Fibroblast of lung (primary cell): ENCODE measurements at regions not wholly inside any gene's neighbourhood (a gene's known extent, or its start where the extent isn't known, plus 50 kb on each side); places are given as distances from the start of the nearest gene placed in this dataset.
A peak's percentile ranks its signal among the peaks of the same experiment; 100 is the strongest.

ENCODE experiments used
- DNase-seq, 2 donors: peaks; one replicate each; pipeline versions ENCODE4 v3.0.0 to v3.0.0-alpha.2; 2010; ENCODE audit warnings: low read depth in 2 of 2
- H2AFZ ChIP-seq: 2 replicates; pipeline ENCODE4 v1.5.1; 2012; ENCODE audit warnings: low read length, control low read depth, inconsistent platforms
- H3K27ac ChIP-seq: 2 replicates; pipeline ENCODE4 v1.5.1; 2011; ENCODE audit warnings: low read length, control low read depth; ENCODE audit not compliant: insufficient read depth
- H3K27me3 ChIP-seq: 2 replicates; pipeline ENCODE4 v1.5.1; 2011; ENCODE audit warnings: mild to moderate bottlenecking, low read length; ENCODE audit not compliant: control insufficient read depth, insufficient read depth
- H3K36me3 ChIP-seq: 2 replicates; pipeline ENCODE4 v1.5.1; 2011; ENCODE audit warnings: low read length; ENCODE audit not compliant: control insufficient read depth, insufficient read depth
- H3K4me1 ChIP-seq: 2 replicates; pipeline ENCODE4 v1.5.1; 2011; ENCODE audit warnings: low read length; ENCODE audit not compliant: control insufficient read depth, insufficient read depth; ENCODE audit errors: extremely low read depth
- H3K4me2 ChIP-seq: 2 replicates; pipeline ENCODE4 v1.5.1; 2011; ENCODE audit warnings: low read length, control low read depth; ENCODE audit not compliant: insufficient read depth; ENCODE audit errors: extremely low read depth
- H3K4me3 ChIP-seq, 4 experiments: fragments of 200-600 bp in 1 of 4; sonication (generic) in 1 of 4; replicated peaks in 1 of 4; 2 replicates each; pipeline ENCODE4 v1.5.1; 2011 to 2016; ENCODE audit warnings: low read length in 4 of 4, low read depth in 3 of 4, mild to moderate bottlenecking in 3 of 4, control low read depth in 2 of 4, inconsistent platforms in 1 of 4, mixed read lengths in 1 of 4; ENCODE audit not compliant: insufficient read depth in 1 of 4; ENCODE audit errors: control extremely low read depth in 1 of 4
- H3K79me2 ChIP-seq: 2 replicates; pipeline ENCODE4 v1.5.1; 2012; ENCODE audit warnings: mild to moderate bottlenecking, low read length, inconsistent platforms; ENCODE audit not compliant: control insufficient read depth, insufficient read depth
- H3K9ac ChIP-seq: 2 replicates; pipeline ENCODE4 v1.5.1; 2011; ENCODE audit warnings: mild to moderate bottlenecking, low read length, control low read depth; ENCODE audit not compliant: insufficient read depth
- H3K9me3 ChIP-seq: 2 replicates; pipeline ENCODE4 v1.5.1; 2012; ENCODE audit warnings: low read depth, low read length; ENCODE audit not compliant: control insufficient read depth, insufficient read depth
- H4K20me1 ChIP-seq: 2 replicates; pipeline ENCODE4 v1.5.1; 2011; ENCODE audit warnings: low read length; ENCODE audit not compliant: control insufficient read depth, insufficient read depth; ENCODE audit errors: extremely low read depth
- CTCF ChIP-seq, 2 donors: IDR thresholded peaks in 1 of 2; conservative IDR thresholded peaks in 1 of 2; 1 replicate in 1 of 2; 2 replicates in 1 of 2; pipeline ENCODE4 v1.5.1; 2011 to 2012; ENCODE audit warnings: low read length in 2 of 2, control low read depth in 1 of 2, inconsistent platforms in 1 of 2, low read depth in 1 of 2, mild to moderate bottlenecking in 1 of 2
- EZH2 ChIP-seq: IDR thresholded peaks from 2 replicates; pipeline ENCODE4 v1.5.1; 2012; ENCODE audit warnings: low read length, control low read depth, mild to moderate bottlenecking; ENCODE audit errors: missing control alignments

- no peak for DNase-seq
- H2AFZ ChIP-seq: no peak overlapping the region
- H3K4me3 ChIP-seq: no peak overlapping the region
- H3K79me2 ChIP-seq: no peaks in the 10 kb centered on the region
- no peak overlapping the region for H3K9ac ChIP-seq
- H3K4me2 ChIP-seq: no peak overlapping the region
- no peak overlapping the region for H3K27ac ChIP-seq
- TF ChIP-seq CTCF (conservative IDR thresholded peaks at IDR 0.05 in 1 of 2, IDR thresholded peaks at IDR 0.05 in 1 of 2; ENCODE audit: low read depth in 1 of 2, low read length in 2 of 2): no peak
- TF ChIP-seq EZH2: no peak
- H3K9me3 ChIP-seq: no peaks in the 10 kb centered on the region
- no peaks in the 10 kb centered on the region for H3K27me3 ChIP-seq
- H3K4me1 ChIP-seq: no peaks in the 10 kb centered on the region
- H3K36me3 ChIP-seq: no peaks in the 10 kb centered on the region
- no peaks in the 10 kb centered on the region for H4K20me1 ChIP-seq
Measured at GRCh38 chr5:116750631-116751580, 176.3 kb upstream of the SEMA6A start.

GRCh38 chr5:116747881-116748280, 173.3 kb upstream of the SEMA6A start:
- Histone ChIP-seq H3K9ac (no peak overlapping the region), H2AFZ (no peak overlapping the region), H4K20me1 (no peaks in the 10 kb centered on the region), H3K79me2 (no peaks in the 10 kb centered on the region), H3K27me3 (no peaks in the 10 kb centered on the region), H3K4me1 (no peaks in the 10 kb centered on the region), H3K27ac (no peak overlapping the region), H3K36me3 (no peaks in the 10 kb centered on the region), H3K4me2 (no peak overlapping the region), H3K9me3 (no peaks in the 10 kb centered on the region), H3K4me3 (no peak overlapping the region)
- peak; percentile 5 to 13 for DNase-seq
- TF ChIP-seq EZH2 (no peak), CTCF (conservative IDR thresholded peaks at IDR 0.05 in 1 of 2, IDR thresholded peaks at IDR 0.05 in 1 of 2; ENCODE audit: low read depth in 1 of 2, low read length in 2 of 2) (no peak)

GRCh38 chr5:116746668-116747067, 172.0 kb upstream of the SEMA6A start:
- no peak for TF ChIP-seq CTCF (conservative IDR thresholded peaks at IDR 0.05 in 1 of 2, IDR thresholded peaks at IDR 0.05 in 1 of 2; ENCODE audit: low read depth in 1 of 2, low read length in 2 of 2)
- no peak for TF ChIP-seq EZH2
- Histone ChIP-seq H3K4me1 (no peaks in the 10 kb centered on the region), H3K27me3 (no peaks in the 10 kb centered on the region), H2AFZ (no peak overlapping the region), H3K79me2 (no peaks in the 10 kb centered on the region), H3K36me3 (no peaks in the 10 kb centered on the region), H3K4me2 (no peak overlapping the region), H3K9me3 (no peaks in the 10 kb centered on the region), H3K9ac (no peak overlapping the region), H3K27ac (no peak overlapping the region), H3K4me3 (no peak overlapping the region), H4K20me1 (no peaks in the 10 kb centered on the region)
- no peak for DNase-seq
